Hepatocyte (in vitro differentiated cells): ENCODE measurements at regions not wholly inside any gene's neighbourhood (a gene's known extent, or its start where the extent isn't known, plus 50 kb on each side); places are given as distances from the start of the nearest gene placed in this dataset.
"Not testable (repeated sequence)": the region's sequence is repeated elsewhere in the genome, so short reads cannot be mapped to it uniquely, and the experiment has no call there.

Experiments used
- DNase-seq: peaks from one replicate; pipeline ENCODE4 v3.0.0-alpha.2; 2016; ENCODE audit warnings: low spot score
- H2AFZ ChIP-seq: fragments of 200-600 bp; sonication (generic); 2 replicates; pipeline ENCODE4 v1.6.0; 2016; ENCODE audit warnings: antibody characterized with exemption, mild to moderate bottlenecking
- H3K27ac ChIP-seq: fragments of 200-600 bp; sonication (generic); 2 replicates; pipeline ENCODE4 v1.5.1; 2016; ENCODE audit warnings: mild to moderate bottlenecking
- H3K27me3 ChIP-seq: fragments of 200-600 bp; sonication (generic); 2 replicates; pipeline ENCODE4 v1.6.1; 2016
- H3K36me3 ChIP-seq: fragments of 200-600 bp; sonication (generic); replicated peaks from 2 replicates; pipeline ENCODE4 v1.5.1; 2016; ENCODE audit warnings: low read depth; ENCODE audit not compliant: insufficient read depth
- H3K4me1 ChIP-seq: fragments of 200-600 bp; sonication (generic); 2 replicates; pipeline ENCODE4 v1.5.1; 2016; ENCODE audit warnings: mild to moderate bottlenecking, moderate library complexity; ENCODE audit not compliant: insufficient read depth
- H3K4me2 ChIP-seq: fragments of 200-600 bp; sonication (generic); 2 replicates; pipeline ENCODE4 v1.6.0; 2016
- H3K4me3 ChIP-seq: fragments of 200-600 bp; sonication (generic); 2 replicates; pipeline ENCODE4 v1.5.1; 2016; ENCODE audit warnings: mild to moderate bottlenecking
- H3K79me2 ChIP-seq: fragments of 200-600 bp; sonication (generic); 2 replicates; pipeline ENCODE4 v1.6.0; 2017; ENCODE audit warnings: mild to moderate bottlenecking
- H3K9me2 ChIP-seq: fragments of 200-600 bp; sonication (generic); replicated peaks from 2 replicates; pipeline ENCODE4 v1.6.0; 2017; ENCODE audit warnings: mild to moderate bottlenecking; ENCODE audit not compliant: insufficient read depth
- H3K9me3 ChIP-seq: fragments of 200-600 bp; sonication (generic); 2 replicates; pipeline ENCODE4 v1.5.1; 2016; ENCODE audit warnings: low read depth, mild to moderate bottlenecking
- H4K20me1 ChIP-seq: fragments of 200-600 bp; sonication (generic); 2 replicates; pipeline ENCODE4 v1.6.0; 2016; ENCODE audit warnings: mild to moderate bottlenecking; ENCODE audit not compliant: insufficient read depth, poor library complexity, severe bottlenecking
- CTCF ChIP-seq: fragments of 200-600 bp; sonication (generic); IDR thresholded peaks from 2 replicates; pipeline ENCODE4 v1.5.1; 2016; ENCODE audit warnings: antibody characterized with exemption, mild to moderate bottlenecking; ENCODE audit not compliant: poor library complexity
- EZH2 ChIP-seq: fragments of 200-600 bp; sonication (generic); IDR thresholded peaks from 2 replicates; pipeline ENCODE4 v1.6.1; 2016; ENCODE audit warnings: antibody characterized with exemption, mild to moderate bottlenecking, borderline replicate concordance
- EZH2phosphoT487 ChIP-seq: fragments of 200-600 bp; sonication (generic); IDR thresholded peaks from one replicate; pipeline ENCODE4 v1.6.1; 2018; ENCODE audit warnings: antibody characterized with exemption, mild to moderate bottlenecking, low read depth, moderate library complexity; ENCODE audit not compliant: unreplicated experiment, severe bottlenecking
- WGBS: methylation state at CpG from one replicate; pipeline ENCODE4 v1.1.6; 2016; ENCODE audit warnings: low lambda C conversion rate; ENCODE audit errors: missing lambda C conversion rate; 5-methylcytosine and 5-hydroxymethylcytosine counted together

GRCh38 chr4:73671348-73671747, 51.1 kb upstream of the RASSF6 start:
- not testable (repeated sequence) for DNase-seq, H3K79me2 ChIP-seq, H3K9me3 ChIP-seq, H3K4me2 ChIP-seq, H2AFZ ChIP-seq, H3K36me3 ChIP-seq, H4K20me1 ChIP-seq, H3K9me2 ChIP-seq, H3K4me3 ChIP-seq, H3K27me3 ChIP-seq, H3K27ac ChIP-seq, H3K4me1 ChIP-seq
- 83% methylated on average over 6 of the region's 6 CpGs for WGBS

GRCh38 chr4:73673286-73673685, 53.0 kb upstream of the RASSF6 start:
- Histone ChIP-seq H3K4me2 (no peak overlapping the region), H3K79me2 (no peaks in the 10 kb centered on the region), H3K9me2 (no peaks in the 10 kb centered on the region), H3K4me3 (no peak overlapping the region), H3K4me1 (no peaks in the 10 kb centered on the region), H3K27me3 (no peaks in the 10 kb centered on the region), H2AFZ (no peak overlapping the region), H3K9me3 (no peaks in the 10 kb centered on the region), H3K36me3 (no peaks in the 10 kb centered on the region), H3K27ac (no peak overlapping the region), H4K20me1 (no peaks in the 10 kb centered on the region)
- DNase-seq, result no peak
- no peak for TF ChIP-seq CTCF
- TF ChIP-seq EZH2phosphoT487, result no peak
- no peak for TF ChIP-seq EZH2
- WGBS, result 90% methylated on average over 9 of the region's 9 CpGs

GRCh38 chr4:73674451-73674919, 54.2 kb upstream of the RASSF6 start:
- H3K4me1 ChIP-seq, result no peaks in the 10 kb centered on the region
- no peaks in the 10 kb centered on the region for H4K20me1 ChIP-seq
- no peaks in the 10 kb centered on the region for H3K9me3 ChIP-seq
- 87% methylated on average over 6 of the region's 6 CpGs for WGBS
- no peak overlapping the region for H3K4me3 ChIP-seq
- no peaks in the 10 kb centered on the region for H3K9me2 ChIP-seq
- H2AFZ ChIP-seq, result no peak overlapping the region
- TF ChIP-seq EZH2phosphoT487 (no peak), CTCF (no peak), EZH2 (no peak)
- no peaks in the 10 kb centered on the region for H3K36me3 ChIP-seq
- DNase-seq, result no peak
- no peaks in the 10 kb centered on the region for H3K27me3 ChIP-seq
- no peak overlapping the region for H3K27ac ChIP-seq
- no peak overlapping the region for H3K4me2 ChIP-seq
- H3K79me2 ChIP-seq, result no peaks in the 10 kb centered on the region

GRCh38 chr4:73675623-73676022, 55.4 kb upstream of the RASSF6 start:
- Histone ChIP-seq H4K20me1 (no peaks in the 10 kb centered on the region), H2AFZ (no peak overlapping the region), H3K4me2 (no peak overlapping the region), H3K27ac (no peak overlapping the region), H3K4me1 (no peaks in the 10 kb centered on the region), H3K4me3 (no peak overlapping the region), H3K9me2 (no peaks in the 10 kb centered on the region), H3K9me3 (no peaks in the 10 kb centered on the region), H3K27me3 (no peaks in the 10 kb centered on the region), H3K79me2 (no peaks in the 10 kb centered on the region), H3K36me3 (no peaks in the 10 kb centered on the region)
- no peak for DNase-seq
- WGBS, result 63% methylated on average over 2 of the region's 2 CpGs
- TF ChIP-seq EZH2phosphoT487, result no peak
- no peak for TF ChIP-seq CTCF
- no peak for TF ChIP-seq EZH2
